IMR-90 (cell line): ENCODE measurements at regions not wholly inside any gene's neighbourhood (a gene's known extent, or its start where the extent isn't known, plus 50 kb on each side); places are given as distances from the start of the nearest gene placed in this dataset.

Experiments used
- BHLHE40 ChIP-seq: fragments of 150-350 bp; IDR thresholded peaks from 2 replicates; pipeline ENCODE4 v1.6.1; 2016; ENCODE audit warnings: mild to moderate bottlenecking, low read depth, low read length
- CEBPB ChIP-seq: IDR thresholded peaks from 2 replicates; pipeline ENCODE4 v1.6.1; 2012; ENCODE audit warnings: low read depth, low read length, improper control_type of control experiment
- FOS ChIP-seq: fragments of 150-350 bp; IDR thresholded peaks from 2 replicates; pipeline ENCODE4 v1.6.1; 2016; ENCODE audit warnings: low read depth, low read length
- MAZ ChIP-seq: IDR thresholded peaks from 2 replicates; pipeline ENCODE4 v1.6.1; 2012; ENCODE audit warnings: low read depth, mild to moderate bottlenecking, low read length, improper control_type of control experiment, moderate library complexity, borderline replicate concordance
- MXI1 ChIP-seq: IDR thresholded peaks from 2 replicates; pipeline ENCODE4 v1.6.1; 2012; ENCODE audit warnings: low read depth, mild to moderate bottlenecking, low read length, moderate library complexity, borderline replicate concordance
- POLR2A ChIP-seq: IDR thresholded peaks from 2 replicates; pipeline ENCODE4 v1.6.1; 2012; ENCODE audit warnings: mild to moderate bottlenecking, low read depth, low read length
- RAD21 ChIP-seq: IDR thresholded peaks from 2 replicates; pipeline ENCODE4 v1.6.1; 2012; ENCODE audit warnings: low read length, improper control_type of control experiment
- RCOR1 ChIP-seq: IDR thresholded peaks from 2 replicates; pipeline ENCODE4 v1.6.1; 2012; ENCODE audit warnings: mild to moderate bottlenecking, low read length, improper control_type of control experiment; ENCODE audit not compliant: insufficient replicate concordance
- RFX5 ChIP-seq: IDR thresholded peaks from 2 replicates; pipeline ENCODE4 v1.8.0; 2012; ENCODE audit warnings: low read depth, mild to moderate bottlenecking, low read length, moderate library complexity
- SMC3 ChIP-seq: fragments of 150-350 bp; IDR thresholded peaks from 2 replicates; pipeline ENCODE4 v1.6.1; 2016; ENCODE audit warnings: low read depth, mild to moderate bottlenecking, antibody characterized with exemption, low read length, moderate library complexity
- TF ChIP-seq, protein P1 (sequence below): conservative IDR thresholded peaks from 2 replicates; pipeline ENCODE4 v1.5.1; 2012; ENCODE audit warnings: mild to moderate bottlenecking, low read depth, low read length, improper control_type of control experiment
- TF ChIP-seq, protein P2 (sequence below): fragments of 150-350 bp; IDR thresholded peaks from 2 replicates; pipeline ENCODE4 v1.6.1; 2016; ENCODE audit warnings: low read depth, mild to moderate bottlenecking, low read length, moderate library complexity, borderline replicate concordance
- TF ChIP-seq, protein P3 (sequence below): fragments of 150-350 bp; IDR thresholded peaks from 2 replicates; pipeline ENCODE4 v1.6.1; 2017; ENCODE audit warnings: mild to moderate bottlenecking, antibody characterized with exemption, low read length, low read depth

DNA sequence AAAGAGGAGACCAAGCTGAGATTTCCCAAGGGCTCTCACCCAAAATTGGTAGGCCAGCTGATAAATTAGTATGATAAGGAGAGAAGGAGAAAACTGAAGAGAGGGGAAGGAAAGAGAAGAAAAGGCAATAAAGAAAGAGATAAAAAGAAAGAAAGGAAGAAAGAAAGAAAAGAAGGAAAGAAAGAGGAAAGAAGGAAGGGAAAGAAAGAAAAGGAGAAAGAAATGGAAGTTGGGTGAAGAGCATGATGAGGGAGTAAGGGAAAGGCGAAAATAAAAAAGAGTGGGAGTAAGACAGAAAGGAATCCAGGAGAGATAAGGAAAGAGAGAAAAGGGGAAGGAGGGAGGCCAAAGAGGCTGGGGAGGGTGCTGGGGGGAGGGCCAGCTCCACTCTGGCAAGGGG, 95.4 kb downstream of the MRM1 start:
- TF ChIP-seq, protein P1, sequence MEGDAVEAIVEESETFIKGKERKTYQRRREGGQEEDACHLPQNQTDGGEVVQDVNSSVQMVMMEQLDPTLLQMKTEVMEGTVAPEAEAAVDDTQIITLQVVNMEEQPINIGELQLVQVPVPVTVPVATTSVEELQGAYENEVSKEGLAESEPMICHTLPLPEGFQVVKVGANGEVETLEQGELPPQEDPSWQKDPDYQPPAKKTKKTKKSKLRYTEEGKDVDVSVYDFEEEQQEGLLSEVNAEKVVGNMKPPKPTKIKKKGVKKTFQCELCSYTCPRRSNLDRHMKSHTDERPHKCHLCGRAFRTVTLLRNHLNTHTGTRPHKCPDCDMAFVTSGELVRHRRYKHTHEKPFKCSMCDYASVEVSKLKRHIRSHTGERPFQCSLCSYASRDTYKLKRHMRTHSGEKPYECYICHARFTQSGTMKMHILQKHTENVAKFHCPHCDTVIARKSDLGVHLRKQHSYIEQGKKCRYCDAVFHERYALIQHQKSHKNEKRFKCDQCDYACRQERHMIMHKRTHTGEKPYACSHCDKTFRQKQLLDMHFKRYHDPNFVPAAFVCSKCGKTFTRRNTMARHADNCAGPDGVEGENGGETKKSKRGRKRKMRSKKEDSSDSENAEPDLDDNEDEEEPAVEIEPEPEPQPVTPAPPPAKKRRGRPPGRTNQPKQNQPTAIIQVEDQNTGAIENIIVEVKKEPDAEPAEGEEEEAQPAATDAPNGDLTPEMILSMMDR: no peak
- TF ChIP-seq POLR2A: no peak
- no peak for TF ChIP-seq RFX5
- no peak for TF ChIP-seq CEBPB
- TF ChIP-seq FOS: no peak
- no peak for TF ChIP-seq MXI1
- TF ChIP-seq, protein P2, sequence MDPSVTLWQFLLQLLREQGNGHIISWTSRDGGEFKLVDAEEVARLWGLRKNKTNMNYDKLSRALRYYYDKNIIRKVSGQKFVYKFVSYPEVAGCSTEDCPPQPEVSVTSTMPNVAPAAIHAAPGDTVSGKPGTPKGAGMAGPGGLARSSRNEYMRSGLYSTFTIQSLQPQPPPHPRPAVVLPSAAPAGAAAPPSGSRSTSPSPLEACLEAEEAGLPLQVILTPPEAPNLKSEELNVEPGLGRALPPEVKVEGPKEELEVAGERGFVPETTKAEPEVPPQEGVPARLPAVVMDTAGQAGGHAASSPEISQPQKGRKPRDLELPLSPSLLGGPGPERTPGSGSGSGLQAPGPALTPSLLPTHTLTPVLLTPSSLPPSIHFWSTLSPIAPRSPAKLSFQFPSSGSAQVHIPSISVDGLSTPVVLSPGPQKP: no peak
- TF ChIP-seq SMC3: no peak
- TF ChIP-seq MAZ: no peak
- TF ChIP-seq, protein P3, sequence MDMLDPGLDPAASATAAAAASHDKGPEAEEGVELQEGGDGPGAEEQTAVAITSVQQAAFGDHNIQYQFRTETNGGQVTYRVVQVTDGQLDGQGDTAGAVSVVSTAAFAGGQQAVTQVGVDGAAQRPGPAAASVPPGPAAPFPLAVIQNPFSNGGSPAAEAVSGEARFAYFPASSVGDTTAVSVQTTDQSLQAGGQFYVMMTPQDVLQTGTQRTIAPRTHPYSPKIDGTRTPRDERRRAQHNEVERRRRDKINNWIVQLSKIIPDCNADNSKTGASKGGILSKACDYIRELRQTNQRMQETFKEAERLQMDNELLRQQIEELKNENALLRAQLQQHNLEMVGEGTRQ: no peak
- no peak for TF ChIP-seq RCOR1
- TF ChIP-seq RAD21: no peak
- no peak for TF ChIP-seq BHLHE40
